ENCODE measurements at regions not wholly inside any gene's neighbourhood (a gene's known extent, or its start where the extent isn't known, plus 50 kb on each side); places are given as distances from the start of the nearest gene placed in this dataset.
"Not testable (repeated sequence)": the region's sequence is repeated elsewhere in the genome, so short reads cannot be mapped to it uniquely, and the experiment has no call there.

DNA sequence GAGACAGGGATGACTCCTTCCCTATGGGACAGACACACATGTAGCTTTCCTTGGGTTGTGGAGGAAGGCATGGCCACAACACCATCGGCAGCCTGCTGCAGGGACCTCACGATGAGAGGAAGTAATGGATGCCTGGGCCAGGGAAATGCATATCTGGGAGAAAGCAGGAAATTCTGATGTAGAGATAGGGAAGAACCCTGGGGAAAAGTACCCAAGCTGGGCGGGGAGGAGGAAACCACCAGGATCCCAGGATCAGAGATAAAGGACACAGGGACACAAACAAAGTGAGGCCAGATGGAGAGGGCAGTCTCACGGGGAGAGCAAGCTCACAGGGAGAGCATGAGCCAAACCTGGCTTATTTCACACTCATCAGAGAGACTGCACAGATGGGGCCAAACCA lies 294.7 kb upstream of the TEKT4 start:
- DNase-seq (ENCODE audit: low spot score); CTCF ChIA-PET; POLR2A ChIA-PET (ENCODE audit: low non-redundant PET): not testable (repeated sequence)
- peak overlapping the region; percentile 63 for H3K27ac ChIP-seq

DNA sequence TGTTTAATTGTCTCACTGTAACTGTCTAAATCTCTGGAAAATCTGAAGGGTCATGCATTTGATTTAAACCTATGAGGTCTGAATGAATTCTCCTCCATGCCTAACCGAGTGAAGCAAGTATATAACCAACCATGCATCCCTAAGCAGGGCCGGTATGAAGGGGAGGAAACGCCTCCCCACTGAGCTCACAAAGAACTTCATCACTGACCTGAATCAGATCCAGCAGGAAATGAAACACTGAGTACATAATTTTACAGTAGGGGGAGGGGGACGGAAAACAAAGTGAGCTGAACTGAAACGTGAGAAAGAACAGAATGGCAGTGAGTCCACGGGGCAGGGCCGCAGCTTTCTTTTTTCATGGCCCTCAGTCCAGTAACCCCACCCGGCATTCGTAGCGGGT lies 294.1 kb upstream of the TEKT4 start:
- H3K27ac ChIP-seq = peak overlapping the region; percentile 63
- peak; percentile 43 for DNase-seq (ENCODE audit: low spot score)
- CTCF ChIA-PET; POLR2A ChIA-PET (ENCODE audit: low non-redundant PET): not testable (repeated sequence)

DNA sequence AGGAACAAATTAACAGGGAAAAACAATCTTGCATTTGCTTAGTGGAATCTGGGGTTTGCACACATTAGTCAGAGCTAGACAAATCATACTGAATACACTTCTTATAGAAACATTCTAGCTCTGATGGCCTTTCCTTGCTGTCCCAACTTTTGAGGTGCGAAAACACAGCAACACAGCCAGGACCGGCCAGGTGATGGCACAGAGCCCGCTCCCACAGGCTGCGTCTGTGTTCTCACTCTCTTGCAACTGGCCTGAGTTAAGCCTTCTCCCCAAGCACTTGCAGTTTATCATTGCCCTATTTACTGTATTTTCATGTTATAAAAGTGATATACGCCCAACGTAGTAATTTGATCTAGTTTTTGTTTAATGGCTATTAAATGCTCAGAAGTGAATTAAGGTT lies 292.0 kb upstream of the TEKT4 start:
- DNase-seq (ENCODE audit: low spot score); CTCF ChIA-PET; H3K27ac ChIP-seq; POLR2A ChIA-PET (ENCODE audit: low non-redundant PET): not testable (repeated sequence)

DNA sequence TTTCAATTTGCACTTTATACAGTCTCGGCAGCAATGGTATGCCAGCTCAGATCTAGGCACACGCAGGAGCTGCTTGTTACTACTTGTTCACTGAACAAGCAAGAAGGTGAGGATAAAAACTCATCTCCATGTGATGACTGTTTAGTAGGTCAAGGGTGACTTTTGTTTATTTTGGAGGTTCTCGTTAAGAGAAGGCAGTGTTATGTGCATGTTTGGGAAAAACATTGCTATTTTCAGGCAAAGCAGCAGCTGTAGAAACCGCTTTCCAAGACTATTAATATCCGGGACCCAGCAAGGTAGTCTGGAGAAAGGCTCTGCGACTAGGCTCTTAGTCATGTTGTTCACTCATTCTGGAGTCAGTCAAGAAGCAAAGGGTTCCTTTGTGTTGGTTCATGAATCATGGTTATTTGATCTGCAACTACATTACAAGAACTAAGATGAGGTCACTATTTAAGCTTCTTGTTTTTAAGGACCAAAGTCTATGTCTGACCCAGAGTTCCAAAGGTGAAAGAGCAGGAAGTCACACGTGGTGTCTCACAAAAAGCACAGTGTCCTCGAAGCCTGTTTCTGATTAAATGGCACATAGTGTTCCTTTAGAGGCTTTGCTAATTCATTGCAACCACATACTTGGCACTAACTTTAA lies 288.0 kb upstream of the TEKT4 start:
- H3K27ac ChIP-seq; CTCF ChIA-PET; DNase-seq (ENCODE audit: low spot score); POLR2A ChIA-PET (ENCODE audit: low non-redundant PET): not testable (repeated sequence)

DNA sequence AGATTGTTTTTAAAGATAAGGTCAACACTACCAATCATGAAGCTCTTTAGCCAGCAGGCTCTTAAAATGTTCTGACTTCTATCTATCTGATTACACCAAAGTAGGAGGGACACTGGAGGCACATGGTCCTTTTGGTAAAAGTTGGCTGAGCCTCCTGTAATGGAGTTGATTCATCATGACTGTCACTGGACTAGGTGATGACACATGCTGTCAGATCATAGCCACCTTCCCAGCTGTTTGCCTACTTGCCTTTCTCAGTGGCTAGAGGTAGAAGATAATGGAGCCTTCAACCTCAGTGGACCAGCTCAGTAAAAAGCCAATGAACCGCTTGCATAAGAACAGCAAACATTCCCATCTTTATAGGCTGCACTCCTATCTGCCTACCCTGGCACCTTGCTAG lies 286.7 kb upstream of the TEKT4 start:
- DNase-seq (ENCODE audit: low spot score); CTCF ChIA-PET; POLR2A ChIA-PET (ENCODE audit: low non-redundant PET); H3K27ac ChIP-seq: not testable (repeated sequence)

DNA sequence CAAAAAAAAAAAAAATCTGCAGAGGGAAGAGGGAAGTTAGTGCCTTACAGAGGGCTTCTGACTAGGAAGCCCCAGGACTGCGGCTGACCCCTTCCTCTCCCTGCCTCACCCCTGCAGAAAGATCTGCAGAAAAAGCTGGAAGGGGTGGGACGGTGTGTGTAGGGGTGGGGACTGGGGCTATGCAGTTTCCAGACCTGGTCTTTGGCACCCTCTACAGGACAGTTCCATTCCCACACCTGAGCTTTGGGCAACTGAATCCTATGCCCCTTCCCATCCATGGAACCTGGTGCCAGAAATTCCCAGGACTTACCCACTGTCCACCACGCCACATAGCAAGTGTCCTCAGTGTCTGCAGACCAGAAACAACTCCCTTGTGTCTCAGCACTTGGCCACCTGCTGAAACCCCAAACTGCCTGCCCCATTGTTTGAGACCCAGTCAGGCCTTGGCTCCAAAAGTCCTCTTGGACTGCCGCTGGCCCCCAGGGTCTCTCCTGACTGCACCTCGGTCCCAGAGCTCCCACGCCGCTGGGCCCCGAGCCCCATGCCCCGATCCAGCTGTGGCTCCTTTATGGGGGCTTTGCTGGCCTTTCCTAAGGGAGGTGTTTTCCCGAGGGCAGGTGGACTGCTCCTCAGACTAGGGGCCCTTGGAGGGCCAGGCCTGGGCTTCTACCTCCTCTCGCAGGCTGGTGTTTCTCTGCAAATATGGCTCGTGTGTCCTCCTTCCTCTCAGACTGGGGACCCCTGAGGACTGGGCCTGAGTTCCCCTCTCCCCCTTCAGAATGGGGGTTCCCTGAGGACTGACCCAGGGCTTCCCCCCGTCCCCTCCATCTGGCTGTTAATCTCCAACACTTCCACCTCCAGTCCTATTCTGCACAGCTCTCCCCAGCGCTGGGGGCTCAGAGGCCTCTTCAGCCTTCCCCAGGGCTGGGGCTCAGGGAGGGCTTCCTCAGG lies 284.9 kb upstream of the TEKT4 start:
- CTCF ChIA-PET; POLR2A ChIA-PET (ENCODE audit: low non-redundant PET); H3K27ac ChIP-seq: not testable (repeated sequence)
- peak; percentile 51 for DNase-seq (ENCODE audit: low spot score)
- TF ChIP-seq, protein P1, sequence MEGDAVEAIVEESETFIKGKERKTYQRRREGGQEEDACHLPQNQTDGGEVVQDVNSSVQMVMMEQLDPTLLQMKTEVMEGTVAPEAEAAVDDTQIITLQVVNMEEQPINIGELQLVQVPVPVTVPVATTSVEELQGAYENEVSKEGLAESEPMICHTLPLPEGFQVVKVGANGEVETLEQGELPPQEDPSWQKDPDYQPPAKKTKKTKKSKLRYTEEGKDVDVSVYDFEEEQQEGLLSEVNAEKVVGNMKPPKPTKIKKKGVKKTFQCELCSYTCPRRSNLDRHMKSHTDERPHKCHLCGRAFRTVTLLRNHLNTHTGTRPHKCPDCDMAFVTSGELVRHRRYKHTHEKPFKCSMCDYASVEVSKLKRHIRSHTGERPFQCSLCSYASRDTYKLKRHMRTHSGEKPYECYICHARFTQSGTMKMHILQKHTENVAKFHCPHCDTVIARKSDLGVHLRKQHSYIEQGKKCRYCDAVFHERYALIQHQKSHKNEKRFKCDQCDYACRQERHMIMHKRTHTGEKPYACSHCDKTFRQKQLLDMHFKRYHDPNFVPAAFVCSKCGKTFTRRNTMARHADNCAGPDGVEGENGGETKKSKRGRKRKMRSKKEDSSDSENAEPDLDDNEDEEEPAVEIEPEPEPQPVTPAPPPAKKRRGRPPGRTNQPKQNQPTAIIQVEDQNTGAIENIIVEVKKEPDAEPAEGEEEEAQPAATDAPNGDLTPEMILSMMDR (conservative IDR thresholded peaks at IDR 0.05; ENCODE audit: low read depth) = peak; percentile 58

DNA sequence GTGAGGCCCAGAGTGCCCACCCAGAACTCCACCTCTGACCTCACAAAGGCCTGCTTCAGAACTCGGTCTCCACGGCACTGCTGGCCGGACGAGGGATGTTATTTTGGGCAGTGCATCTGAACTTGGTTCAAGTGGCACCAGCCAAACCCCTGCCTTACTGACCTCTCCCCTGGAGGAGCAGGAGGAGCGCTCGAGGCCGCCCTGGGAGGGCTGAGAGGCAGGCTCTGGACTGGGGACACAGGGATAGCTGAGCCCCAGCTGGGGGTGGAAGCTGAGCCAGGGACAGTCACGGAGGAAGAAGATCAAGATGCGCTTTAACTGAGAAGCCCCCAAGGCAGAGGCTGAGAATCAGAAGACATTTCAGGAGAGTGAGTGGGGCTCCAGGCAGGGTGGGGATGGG lies 284.2 kb upstream of the TEKT4 start:
- POLR2A ChIA-PET (ENCODE audit: low non-redundant PET); CTCF ChIA-PET; DNase-seq (ENCODE audit: low spot score); H3K27ac ChIP-seq: not testable (repeated sequence)

DNA sequence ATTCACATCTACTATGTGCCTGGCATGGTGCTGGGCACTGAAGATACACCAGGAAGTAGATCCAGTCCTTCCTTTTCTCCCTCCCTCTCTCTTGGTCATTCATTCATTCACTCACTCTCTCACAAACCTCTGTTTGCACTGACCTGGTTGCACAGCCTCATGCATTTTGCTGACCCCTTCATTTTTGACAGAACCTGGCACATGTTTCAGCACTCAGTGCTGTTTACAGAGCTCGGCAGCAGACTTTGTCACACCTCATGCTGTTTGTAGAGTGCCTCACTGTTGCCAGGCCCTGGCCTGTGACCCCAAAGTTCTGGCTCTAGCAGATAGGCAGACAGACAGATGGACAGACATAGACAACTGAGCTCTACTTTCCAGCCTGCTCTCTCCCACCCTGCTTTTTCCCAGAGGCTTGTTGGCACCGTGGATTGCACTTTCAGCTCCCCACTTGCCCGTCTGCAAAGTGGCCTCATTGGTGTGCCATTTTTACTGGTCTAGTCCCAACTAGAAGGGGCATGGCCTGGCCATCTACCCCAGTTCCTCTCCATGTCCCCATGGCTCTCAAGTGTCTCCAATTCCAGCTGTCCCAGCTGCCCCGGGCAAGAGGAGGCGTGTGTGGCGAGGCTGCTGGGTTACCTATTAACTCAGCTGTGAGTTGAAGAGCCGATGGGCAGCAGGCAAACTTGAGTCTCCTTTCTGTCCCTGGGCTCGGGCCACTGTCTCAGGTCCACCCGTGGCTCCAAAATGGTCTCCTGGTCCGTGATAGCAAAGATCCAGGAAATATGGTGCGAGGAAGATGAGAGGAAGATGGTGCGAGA lies 277.0 kb upstream of the TEKT4 start:
- POLR2A ChIA-PET (ENCODE audit: low non-redundant PET); DNase-seq (ENCODE audit: low spot score): not testable (repeated sequence)

DNA sequence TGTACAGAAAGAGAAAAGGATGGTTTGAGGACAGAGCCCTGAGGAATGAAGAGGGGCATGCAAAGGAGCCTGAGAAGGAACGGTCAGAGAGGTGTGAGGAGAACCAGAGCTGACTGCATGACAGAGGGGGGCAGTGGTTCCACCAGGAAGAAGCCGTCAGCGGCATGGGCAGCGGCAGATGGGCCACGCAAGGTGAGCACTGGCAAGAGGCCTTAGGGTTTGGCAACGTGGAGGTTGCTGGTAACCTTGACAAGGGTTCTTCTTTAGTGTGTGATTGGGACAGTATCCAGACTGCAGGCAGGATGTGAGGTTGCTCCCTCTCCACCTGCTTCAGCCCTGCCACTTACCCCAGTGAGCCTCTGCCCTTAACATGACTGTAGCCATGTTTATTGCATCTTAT lies 275.3 kb upstream of the TEKT4 start:
- DNase-seq (ENCODE audit: low spot score); CTCF ChIA-PET; H3K27ac ChIP-seq; POLR2A ChIA-PET (ENCODE audit: low non-redundant PET): not testable (repeated sequence)

More for the DNA sequence above, 277.0 kb upstream of the TEKT4 start:
- H3K27ac ChIP-seq, CTCF ChIA-PET: not testable (repeated sequence)

DNA sequence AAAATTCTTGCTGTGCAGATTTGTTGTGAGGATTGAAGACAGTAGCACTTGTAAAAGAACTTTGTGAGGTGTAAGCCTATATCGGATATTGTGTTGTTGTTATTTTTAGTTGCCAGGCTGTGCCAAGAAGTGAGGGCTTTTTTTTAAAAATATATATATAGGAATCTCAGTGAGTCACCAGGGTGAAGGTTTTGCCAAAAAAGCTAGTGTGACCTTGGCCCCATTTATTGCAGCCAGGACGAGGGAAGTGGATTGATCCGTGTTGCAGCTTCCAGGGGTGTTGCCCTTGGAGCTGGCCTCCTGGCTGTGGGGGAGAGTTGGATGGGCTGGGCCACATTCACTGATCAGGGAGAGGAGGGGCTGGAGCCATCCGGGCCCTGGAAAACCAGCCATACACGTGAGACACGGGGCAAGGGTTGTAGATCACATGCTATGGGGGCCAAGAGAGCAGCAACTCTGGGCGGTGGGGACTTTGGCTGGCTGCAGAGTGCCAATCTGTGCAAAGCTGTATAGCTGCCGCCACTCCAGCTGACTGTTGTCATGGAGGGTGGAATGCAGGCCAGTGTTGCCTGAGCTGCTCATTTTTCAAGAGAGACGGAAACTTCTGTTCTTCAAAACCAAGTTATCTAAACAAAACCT lies 273.0 kb upstream of the TEKT4 start:
- DNase-seq (ENCODE audit: low spot score); CTCF ChIA-PET; POLR2A ChIA-PET (ENCODE audit: low non-redundant PET); H3K27ac ChIP-seq: not testable (repeated sequence)

DNA sequence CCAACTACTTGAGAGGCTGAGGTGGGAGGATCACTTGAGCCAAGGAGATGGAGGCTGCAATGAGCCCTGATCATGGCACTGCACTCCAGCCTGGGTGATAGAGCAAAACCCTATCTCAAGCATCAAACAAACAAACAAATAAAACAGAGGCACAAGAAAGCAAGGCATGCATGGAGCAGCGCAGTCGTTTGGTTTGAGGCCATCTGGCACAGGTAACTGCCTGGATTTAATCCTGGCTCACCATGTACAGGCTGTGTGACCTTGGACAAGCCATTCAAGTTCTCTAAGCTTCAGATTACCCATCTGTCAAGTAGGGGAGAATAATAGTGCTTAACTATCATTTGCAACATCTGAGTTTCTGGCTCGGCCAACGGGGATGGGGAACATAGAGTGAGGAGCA lies 270.3 kb upstream of the TEKT4 start:
- POLR2A ChIA-PET (ENCODE audit: low non-redundant PET); DNase-seq (ENCODE audit: low spot score); H3K27ac ChIP-seq; CTCF ChIA-PET: not testable (repeated sequence)
